SJSA1 (cell line): ENCODE measurements at regions not wholly inside any gene's neighbourhood (a gene's known extent, or its start where the extent isn't known, plus 50 kb on each side); places are given as distances from the start of the nearest gene placed in this dataset.

Experiments used
- DNase-seq, 2 experiments: peaks; one replicate each; pipeline ENCODE4 v3.0.0-alpha.2; 2015 to 2020; ENCODE audit warnings: low spot score in 2 of 2, low read depth in 1 of 2
- H3K27ac ChIP-seq: fragments of 250-450 bp; sonication (Bioruptor Pico); 2 replicates; pipeline ENCODE4 v1.5.1; 2020; ENCODE audit warnings: mild to moderate bottlenecking, moderate library complexity
- H3K27me3 ChIP-seq: fragments of 250-450 bp; sonication (Bioruptor Pico); replicated peaks from 2 replicates; pipeline ENCODE4 v1.5.1; 2020; ENCODE audit warnings: mild to moderate bottlenecking, moderate library complexity
- H3K36me3 ChIP-seq: fragments of 250-450 bp; sonication (Bioruptor Pico); 2 replicates; pipeline ENCODE4 v1.5.1; 2020; ENCODE audit warnings: mild to moderate bottlenecking
- H3K4me1 ChIP-seq: fragments of 250-450 bp; sonication (Bioruptor Pico); replicated peaks from 2 replicates; pipeline ENCODE4 v1.6.1; 2021; ENCODE audit warnings: mild to moderate bottlenecking
- H3K4me3 ChIP-seq: fragments of 250-450 bp; sonication (Bioruptor Pico); 2 replicates; pipeline ENCODE4 v1.5.1; 2020; ENCODE audit warnings: mild to moderate bottlenecking
- H3K9me3 ChIP-seq: fragments of 250-450 bp; sonication (Bioruptor Pico); replicated peaks from 2 replicates; pipeline ENCODE4 v1.5.1; 2020; ENCODE audit warnings: mild to moderate bottlenecking

- H3K27me3 ChIP-seq = no peaks in the 10 kb centered on the region
- H3K4me1 ChIP-seq = no peaks in the 10 kb centered on the region
- no peak for DNase-seq
- no peaks in the 10 kb centered on the region for H3K36me3 ChIP-seq
- no peaks in the 10 kb centered on the region for H3K9me3 ChIP-seq
- H3K27ac ChIP-seq = no peak overlapping the region
- H3K4me3 ChIP-seq = no peak overlapping the region
Observed at GRCh38 chr16:5422643-5423496, 325.3 kb upstream of the EEF2KMT start.

GRCh38 chr16:5422047-5422446, 324.5 kb upstream of the EEF2KMT start:
- Histone ChIP-seq H3K9me3 (no peaks in the 10 kb centered on the region), H3K4me1 (no peaks in the 10 kb centered on the region), H3K4me3 (no peak overlapping the region), H3K27me3 (no peaks in the 10 kb centered on the region), H3K27ac (no peak overlapping the region), H3K36me3 (no peaks in the 10 kb centered on the region)
- no peak for DNase-seq

- Histone ChIP-seq H3K27ac (no peak overlapping the region), H3K36me3 (no peaks in the 10 kb centered on the region), H3K9me3 (no peaks in the 10 kb centered on the region), H3K4me1 (no peaks in the 10 kb centered on the region), H3K4me3 (no peak overlapping the region), H3K27me3 (no peaks in the 10 kb centered on the region)
- DNase-seq = no peak
Observed at GRCh38 chr16:5416013-5416412, 318.4 kb upstream of the EEF2KMT start.

GRCh38 chr16:5415123-5415522, 317.5 kb upstream of the EEF2KMT start:
- Histone ChIP-seq H3K9me3 (no peaks in the 10 kb centered on the region), H3K27ac (no peak overlapping the region), H3K27me3 (no peaks in the 10 kb centered on the region), H3K36me3 (no peaks in the 10 kb centered on the region), H3K4me3 (no peak overlapping the region), H3K4me1 (no peaks in the 10 kb centered on the region)
- no peak for DNase-seq

GRCh38 chr16:5412731-5413130, 315.1 kb upstream of the EEF2KMT start:
- Histone ChIP-seq H3K4me3 (no peak overlapping the region), H3K9me3 (no peaks in the 10 kb centered on the region), H3K27ac (no peak overlapping the region), H3K4me1 (no peaks in the 10 kb centered on the region), H3K36me3 (no peaks in the 10 kb centered on the region), H3K27me3 (no peaks in the 10 kb centered on the region)
- DNase-seq = no peak

- no peaks in the 10 kb centered on the region for H3K9me3 ChIP-seq
- H3K4me3 ChIP-seq = no peak overlapping the region
- no peaks in the 10 kb centered on the region; the same call in 1 of the 2 replicates for H3K27me3 ChIP-seq
- no peak overlapping the region for H3K27ac ChIP-seq
- H3K4me1 ChIP-seq = no peaks in the 10 kb centered on the region
- no peak for DNase-seq
- no peaks in the 10 kb centered on the region for H3K36me3 ChIP-seq
Observed at GRCh38 chr16:5398203-5398602, 300.6 kb upstream of the EEF2KMT start.

GRCh38 chr16:5396880-5397279, 299.3 kb upstream of the EEF2KMT start:
- Histone ChIP-seq H3K9me3 (no peaks in the 10 kb centered on the region), H3K27me3 (no peaks in the 10 kb centered on the region; the same call in 1 of the 2 replicates), H3K4me3 (no peak overlapping the region), H3K4me1 (no peaks in the 10 kb centered on the region), H3K36me3 (no peaks in the 10 kb centered on the region), H3K27ac (no peak overlapping the region)
- no peak for DNase-seq

GRCh38 chr16:5393070-5393469, 295.5 kb upstream of the EEF2KMT start:
- H3K4me1 ChIP-seq = no peaks in the 10 kb centered on the region
- no peaks in the 10 kb centered on the region for H3K36me3 ChIP-seq
- no peak overlapping the region for H3K27ac ChIP-seq
- H3K9me3 ChIP-seq = no peaks in the 10 kb centered on the region
- no peak overlapping the region for H3K4me3 ChIP-seq
- no peak for DNase-seq
- H3K27me3 ChIP-seq = no peaks in the 10 kb centered on the region

GRCh38 chr16:5386989-5387388, 289.4 kb upstream of the EEF2KMT start:
- Histone ChIP-seq H3K27ac (no peak overlapping the region), H3K4me3 (no peak overlapping the region), H3K4me1 (no peaks in the 10 kb centered on the region), H3K9me3 (no peaks in the 10 kb centered on the region), H3K27me3 (peaks cover 6% of the 10 kb centered on the region; the same call in 1 of the 2 replicates), H3K36me3 (no peaks in the 10 kb centered on the region)
- DNase-seq = no peak

- H3K9me3 ChIP-seq = no peaks in the 10 kb centered on the region
- H3K27me3 ChIP-seq = peaks cover 6% of the 10 kb centered on the region; the same call in 1 of the 2 replicates
- no peaks in the 10 kb centered on the region for H3K36me3 ChIP-seq
- no peaks in the 10 kb centered on the region for H3K4me1 ChIP-seq
- H3K27ac ChIP-seq = no peak overlapping the region
- H3K4me3 ChIP-seq = no peak overlapping the region
- DNase-seq = no peak
Observed at GRCh38 chr16:5385811-5386210, 288.2 kb upstream of the EEF2KMT start.

- no peak overlapping the region for H3K4me3 ChIP-seq
- DNase-seq = no peak
- H3K27ac ChIP-seq = no peak overlapping the region
- peaks cover 6% of the 10 kb centered on the region; the same call in 1 of the 2 replicates for H3K27me3 ChIP-seq
- H3K9me3 ChIP-seq = no peaks in the 10 kb centered on the region
- H3K36me3 ChIP-seq = no peaks in the 10 kb centered on the region
- no peaks in the 10 kb centered on the region for H3K4me1 ChIP-seq
Observed at GRCh38 chr16:5385115-5385514, 287.5 kb upstream of the EEF2KMT start.

GRCh38 chr16:5383737-5384136, 286.1 kb upstream of the EEF2KMT start:
- H3K4me3 ChIP-seq = no peak overlapping the region
- no peaks in the 10 kb centered on the region for H3K4me1 ChIP-seq
- H3K36me3 ChIP-seq = no peaks in the 10 kb centered on the region
- H3K27me3 ChIP-seq = peaks cover 6% of the 10 kb centered on the region; the same call in 1 of the 2 replicates
- H3K27ac ChIP-seq = no peak overlapping the region
- no peak for DNase-seq
- H3K9me3 ChIP-seq = no peaks in the 10 kb centered on the region

- DNase-seq = no peak
- Histone ChIP-seq H3K4me1 (no peaks in the 10 kb centered on the region), H3K4me3 (no peak overlapping the region)
Observed at GRCh38 chr16:5382484-5382883, 284.9 kb upstream of the EEF2KMT start.

GRCh38 chr16:5381481-5381880, 283.9 kb upstream of the EEF2KMT start:
- peaks cover 6% of the 10 kb centered on the region; the same call in 1 of the 2 replicates for H3K27me3 ChIP-seq

More at GRCh38 chr16:5382484-5382883, 284.9 kb upstream of the EEF2KMT start:
- Histone ChIP-seq H3K27ac (no peak overlapping the region), H3K27me3 (peaks cover 6% of the 10 kb centered on the region; the same call in 1 of the 2 replicates), H3K9me3 (no peaks in the 10 kb centered on the region), H3K36me3 (no peaks in the 10 kb centered on the region)

More at GRCh38 chr16:5381481-5381880, 283.9 kb upstream of the EEF2KMT start:
- no peak overlapping the region for H3K4me3 ChIP-seq
- no peak overlapping the region for H3K27ac ChIP-seq
- H3K9me3 ChIP-seq = no peaks in the 10 kb centered on the region
- H3K4me1 ChIP-seq = no peaks in the 10 kb centered on the region
- DNase-seq = no peak
- no peaks in the 10 kb centered on the region for H3K36me3 ChIP-seq
